Hepatocyte (in vitro differentiated cells): ENCODE measurements at regions not wholly inside any gene's neighbourhood (a gene's known extent, or its start where the extent isn't known, plus 50 kb on each side); places are given as distances from the start of the nearest gene placed in this dataset.
"Not testable (repeated sequence)": the region's sequence is repeated elsewhere in the genome, so short reads cannot be mapped to it uniquely, and the experiment has no call there.

Experiments
- CTCF ChIP-seq: fragments of 200-600 bp; sonication (generic); IDR thresholded peaks from 2 replicates; pipeline ENCODE4 v1.5.1; 2016; ENCODE audit warnings: antibody characterized with exemption, mild to moderate bottlenecking; ENCODE audit not compliant: poor library complexity
- EZH2 ChIP-seq: fragments of 200-600 bp; sonication (generic); IDR thresholded peaks from 2 replicates; pipeline ENCODE4 v1.6.1; 2016; ENCODE audit warnings: antibody characterized with exemption, mild to moderate bottlenecking, borderline replicate concordance
- EZH2phosphoT487 ChIP-seq: fragments of 200-600 bp; sonication (generic); IDR thresholded peaks from one replicate; pipeline ENCODE4 v1.6.1; 2018; ENCODE audit warnings: antibody characterized with exemption, mild to moderate bottlenecking, low read depth, moderate library complexity; ENCODE audit not compliant: unreplicated experiment, severe bottlenecking

DNA sequence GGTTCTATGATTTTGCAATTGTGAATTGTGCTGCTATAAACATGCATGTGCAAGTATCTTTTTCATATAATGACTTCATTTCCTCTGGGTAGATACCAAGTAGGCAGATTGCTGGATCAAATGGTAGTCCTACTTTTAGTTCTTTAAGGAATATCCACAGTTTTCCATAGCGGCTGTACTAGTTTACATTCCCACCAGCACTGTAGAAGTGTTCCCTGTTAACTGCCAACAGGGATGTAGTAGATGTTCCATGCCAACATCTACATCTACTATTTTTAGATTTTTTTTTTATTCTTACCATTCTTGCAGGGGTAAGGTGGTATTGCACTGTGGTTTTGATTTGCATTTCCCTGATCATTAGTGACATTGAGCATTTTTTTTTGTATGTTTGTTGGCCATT lies 100.5 kb upstream of the SGCD start:
- TF ChIP-seq CTCF, EZH2, EZH2phosphoT487: not testable (repeated sequence)
